ENCODE measurements at regions not wholly inside any gene's neighbourhood (a gene's known extent, or its start where the extent isn't known, plus 50 kb on each side); places are given as distances from the start of the nearest gene placed in this dataset.

GRCh38 chr10:4730998-4731397 is 95.0 kb upstream of the AKR1E2 start:
- FAIRE-seq: no peak

DNA sequence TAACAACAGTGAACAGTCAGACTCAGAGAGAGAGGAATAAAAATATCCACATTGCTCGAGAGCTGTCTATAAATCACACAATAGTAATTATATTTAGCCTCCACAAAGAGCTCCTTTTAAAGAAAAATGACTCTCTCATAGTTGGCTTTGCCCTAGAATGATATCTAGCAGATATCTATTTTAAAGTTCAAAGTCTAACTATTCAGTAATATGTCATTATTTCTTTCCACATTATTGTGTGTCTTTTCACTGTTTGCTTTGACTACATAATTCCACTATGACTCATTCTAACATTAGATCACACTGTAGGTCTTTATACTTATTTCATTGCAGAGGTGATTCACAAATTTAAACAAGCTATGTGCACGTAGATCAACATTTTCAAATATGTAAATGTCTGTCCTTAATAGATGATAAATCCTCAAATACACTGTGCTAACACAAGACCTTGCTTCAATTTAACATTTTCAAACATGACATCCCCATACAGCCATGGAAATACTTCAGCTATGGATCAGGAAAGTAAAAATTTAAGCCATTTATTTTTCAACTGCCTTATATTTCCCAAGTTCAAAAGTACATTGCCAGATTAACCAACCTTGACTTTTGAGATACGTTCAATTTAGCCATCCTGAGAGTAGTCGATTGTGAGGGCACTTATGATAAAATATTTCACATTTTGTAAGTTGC is 99.9 kb upstream of the AKR1E2 start:
- FAIRE-seq: no peak

GRCh38 chr10:4723860-4724259 is 102.1 kb upstream of the AKR1E2 start:
- FAIRE-seq: no peak

DNA sequence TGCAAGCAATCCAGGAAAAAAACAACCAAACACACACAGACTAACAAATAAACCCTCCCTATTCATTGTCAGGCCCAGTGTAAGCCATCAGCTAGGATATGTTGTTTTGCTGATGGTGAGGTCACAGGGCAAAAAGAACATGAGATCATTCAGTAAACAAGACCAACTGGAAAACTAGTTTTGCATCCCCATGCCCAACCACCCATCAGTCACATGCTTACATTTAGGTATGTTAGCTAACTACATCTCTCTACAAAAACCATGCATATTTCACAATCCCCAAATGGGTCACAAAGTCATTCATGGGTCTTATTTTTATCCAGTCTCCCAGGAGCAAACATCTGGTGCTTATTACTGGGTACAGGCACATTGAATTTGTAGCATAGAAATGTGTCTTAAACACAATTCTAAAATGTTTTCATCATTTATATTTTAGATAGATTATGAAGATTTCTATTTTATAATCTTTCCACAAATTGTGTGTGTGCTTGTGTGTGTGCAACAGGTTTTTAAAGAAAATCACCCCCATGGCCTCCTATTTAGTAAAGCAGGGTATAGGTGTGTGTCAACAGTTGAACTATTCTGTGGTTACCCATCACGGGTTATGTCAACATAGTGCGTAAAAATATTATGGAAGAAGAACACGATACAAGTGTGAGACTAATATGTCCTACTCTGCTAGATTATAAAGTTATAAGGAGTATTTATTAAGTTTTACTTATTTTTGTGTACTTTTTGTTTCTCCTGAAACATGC is 103.8 kb upstream of the AKR1E2 start:
- FAIRE-seq: no peak

DNA sequence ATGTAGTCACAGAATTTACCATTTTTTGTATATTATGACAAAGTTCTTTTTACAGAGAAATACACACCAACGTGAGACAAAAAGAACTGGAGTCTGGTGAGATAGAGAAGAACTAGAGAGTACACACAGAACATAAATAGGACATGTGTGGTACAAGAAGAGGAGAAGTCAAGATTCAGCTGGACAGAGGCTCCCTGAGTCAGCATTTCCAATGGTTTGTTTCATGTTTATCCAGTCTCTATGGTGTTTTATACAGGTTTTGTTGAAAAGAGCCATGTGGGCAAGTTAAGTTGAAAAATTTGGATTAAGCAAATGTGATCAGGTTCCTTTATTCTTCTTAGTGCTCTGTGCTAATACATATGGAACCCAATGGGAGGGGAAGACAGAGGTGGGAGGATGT is 105.5 kb upstream of the AKR1E2 start:
- no peak for FAIRE-seq

GRCh38 chr10:4719671-4720070 is 106.3 kb upstream of the AKR1E2 start:
- FAIRE-seq: no peak

GRCh38 chr10:4719036-4719435 is 107.0 kb upstream of the AKR1E2 start:
- FAIRE-seq: no peak

DNA sequence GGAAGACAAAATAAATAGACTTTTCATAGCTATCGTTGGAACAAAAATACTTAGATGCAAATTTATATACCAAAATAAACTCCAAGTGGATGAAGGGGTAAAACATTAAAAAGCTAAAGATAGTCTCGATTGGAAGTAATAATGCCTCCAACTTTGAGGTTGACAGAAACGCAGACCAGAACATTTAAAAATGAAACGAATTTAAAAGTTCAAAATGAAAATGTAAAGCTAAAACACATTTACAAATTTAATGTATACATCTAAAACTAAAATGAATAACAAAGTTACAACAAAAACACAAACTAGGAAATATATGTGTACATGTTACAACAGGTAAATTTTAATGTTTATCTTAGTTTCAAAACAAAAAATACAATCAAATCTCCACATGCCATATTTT is 107.5 kb upstream of the AKR1E2 start:
- peak; percentile 53 for FAIRE-seq

DNA sequence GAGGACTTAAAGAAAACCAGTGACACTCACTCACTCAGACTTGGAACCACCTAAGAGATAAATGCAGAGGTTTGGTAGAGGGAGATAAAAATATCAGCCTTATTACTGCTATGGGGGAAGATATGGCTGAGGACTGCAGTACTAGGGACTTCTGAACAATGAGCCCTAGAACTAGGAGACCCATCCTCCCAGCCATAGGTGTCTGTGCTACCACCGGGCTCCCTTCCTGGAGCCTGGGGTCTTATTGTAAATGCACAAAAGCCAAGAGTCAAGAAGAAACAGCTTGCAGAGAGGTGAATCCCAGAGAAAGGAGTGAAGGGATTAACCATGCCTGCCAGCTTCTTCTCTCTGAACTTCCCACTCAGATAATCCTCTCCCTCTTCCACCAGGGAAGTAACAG is 108.3 kb upstream of the AKR1E2 start:
- no peak for FAIRE-seq

DNA sequence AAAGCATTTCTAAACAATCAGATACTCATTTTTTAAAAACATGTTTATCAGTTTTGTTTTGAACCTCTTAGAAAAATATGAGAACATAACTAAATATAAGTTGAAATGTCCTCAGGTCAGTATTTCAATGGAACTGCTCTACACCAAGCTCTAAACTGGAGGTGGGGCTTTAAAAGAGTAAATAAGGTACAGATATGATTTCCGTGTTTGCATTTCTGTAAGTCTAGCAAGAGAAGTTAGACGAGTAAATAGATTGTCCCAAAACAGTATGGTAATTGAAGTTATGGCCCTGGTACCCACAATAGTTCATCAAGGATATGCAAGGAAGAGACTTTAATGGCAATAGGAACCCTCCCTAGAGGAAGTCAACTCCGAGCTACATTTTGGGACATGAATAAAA is 115.1 kb upstream of the AKR1E2 start:
- FAIRE-seq: no peak

GRCh38 chr10:4708123-4708759 is 117.8 kb upstream of the AKR1E2 start:
- FAIRE-seq: no peak

DNA sequence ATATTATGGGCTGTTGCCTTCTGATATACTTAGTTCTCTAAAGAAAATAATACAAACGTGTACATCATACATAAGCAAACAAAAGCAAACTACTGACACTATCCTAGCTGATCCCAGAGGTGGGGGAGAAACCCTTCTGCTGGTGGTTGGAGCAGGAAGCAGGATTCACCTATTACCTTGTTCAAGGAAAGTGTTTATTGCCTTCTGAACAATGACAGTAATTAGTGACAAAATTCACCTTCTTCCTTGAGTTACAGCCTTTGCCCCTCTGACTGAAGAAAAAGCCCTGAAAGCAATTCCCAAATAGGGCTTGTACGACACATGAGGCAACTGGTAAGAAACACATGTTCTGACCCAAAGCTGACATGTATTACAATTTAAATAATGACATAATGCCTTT is 118.8 kb upstream of the AKR1E2 start:
- FAIRE-seq: no peak

- no peak for FAIRE-seq
These were observed 121.9 kb upstream of the AKR1E2 start for GRCh38 chr10:4704034-4704545.

GRCh38 chr10:4701016-4701415 is 125.0 kb upstream of the AKR1E2 start:
- no peak for FAIRE-seq

DNA sequence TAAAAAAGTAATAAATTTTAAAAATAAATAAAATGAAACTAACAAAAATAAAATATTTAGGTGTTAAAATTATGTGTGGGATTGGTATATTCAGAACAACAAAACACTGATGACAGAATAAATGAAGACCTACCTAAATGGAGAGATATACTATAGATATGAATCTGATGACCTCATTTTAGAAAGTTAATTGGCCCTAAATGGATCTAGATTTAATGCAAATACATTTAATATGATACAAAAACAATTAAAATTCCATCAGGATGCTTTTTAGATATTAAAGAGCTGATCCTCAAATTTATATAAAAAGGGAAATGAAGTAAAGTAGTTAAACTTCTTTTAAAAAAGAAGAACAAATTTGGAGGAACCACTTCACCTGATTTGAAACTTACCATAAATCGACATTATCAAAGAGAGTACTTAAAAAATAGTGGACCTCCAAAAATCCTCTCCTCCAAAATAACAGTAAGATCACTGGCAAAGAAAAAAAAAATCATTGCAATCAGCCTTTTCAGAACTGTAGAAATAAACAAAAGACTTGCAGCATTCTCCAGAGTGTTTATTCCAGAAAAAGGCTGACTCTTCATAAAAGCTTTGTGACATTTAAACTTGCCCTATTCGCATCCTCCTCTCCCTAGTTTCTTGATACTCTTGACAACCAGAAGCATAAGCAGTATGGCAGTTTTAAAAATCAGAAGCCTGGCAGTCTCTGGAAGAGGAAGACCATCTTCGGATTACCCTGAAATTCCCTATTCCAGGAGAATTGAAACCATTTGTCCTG is 125.9 kb upstream of the AKR1E2 start:
- no peak for FAIRE-seq

DNA sequence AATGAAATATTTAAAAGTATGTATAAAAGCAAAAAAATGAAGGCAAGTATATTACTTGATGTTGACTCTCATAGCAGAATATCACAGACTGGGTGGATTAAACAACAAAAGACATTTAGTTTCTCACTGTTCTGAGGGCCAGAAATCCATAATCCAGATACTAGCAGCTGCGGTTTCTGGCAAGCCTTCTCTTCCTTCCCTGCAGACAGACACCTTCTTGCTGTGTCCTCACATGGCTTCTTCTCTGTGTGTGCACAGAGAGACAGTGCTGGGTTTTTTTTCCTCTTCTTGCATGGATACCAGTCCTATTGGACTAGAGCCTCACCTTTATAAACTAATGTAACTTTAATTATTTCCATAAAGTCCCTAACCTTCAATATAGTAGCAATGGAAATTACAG is 127.9 kb upstream of the AKR1E2 start:
- no peak for FAIRE-seq

GRCh38 chr10:4696186-4696585 is 129.8 kb upstream of the AKR1E2 start:
- no peak for FAIRE-seq

GRCh38 chr10:4693967-4694366 is 132.0 kb upstream of the AKR1E2 start:
- no peak for FAIRE-seq

- FAIRE-seq: no peak
These were observed 133.8 kb upstream of the AKR1E2 start for GRCh38 chr10:4692206-4692605.

GRCh38 chr10:4691776-4692175 is 134.2 kb upstream of the AKR1E2 start:
- no peak for FAIRE-seq

GRCh38 chr10:4691301-4691700 is 134.7 kb upstream of the AKR1E2 start:
- FAIRE-seq: no peak

- no peak for FAIRE-seq
These were observed 137.4 kb upstream of the AKR1E2 start for GRCh38 chr10:4688601-4689000.

GRCh38 chr10:4688168-4688567 is 137.8 kb upstream of the AKR1E2 start:
- FAIRE-seq: no peak
